GM13977 (cell line): ENCODE measurements at regions not wholly inside any gene's neighbourhood (a gene's known extent, or its start where the extent isn't known, plus 50 kb on each side); places are given as distances from the start of the nearest gene placed in this dataset.

Experiments used
- DNase-seq: peaks from one replicate; pipeline ENCODE4 v3.0.0; 2012; ENCODE audit warnings: low spot score
- CTCF ChIP-seq: IDR thresholded peaks from 2 replicates; pipeline ENCODE4 v1.5.1; 2012; ENCODE audit warnings: mild to moderate bottlenecking, control low read depth; ENCODE audit not compliant: insufficient read depth; ENCODE audit errors: extremely low read depth, missing control alignments
- in situ Hi-C: fragments of 300-500 bp; cut with MboI; formaldehyde crosslinking; loops from one replicate; pipeline ENCODE4 v1.12.0; 2022; ENCODE audit warnings: low sequenced_read_pairs, low pct_unique_long_range_greater_than_20kb, mixed read lengths, inconsistent platforms; ENCODE audit not compliant: unreplicated experiment

GRCh38 chr10:47082055-47082784, 171.0 kb downstream of the PTPN20 start:
- in situ Hi-C loops: no loop called here
- no peak for DNase-seq
- no peak for TF ChIP-seq CTCF

- TF ChIP-seq CTCF: no peak
- in situ Hi-C loops: no loop called here
- DNase-seq: no peak
Observed at GRCh38 chr10:47087667-47088066, 176.4 kb downstream of the PTPN20 start.

GRCh38 chr10:47088656-47089354, 177.6 kb downstream of the PTPN20 start:
- in situ Hi-C loops: no loop called here
- no peak for TF ChIP-seq CTCF
- DNase-seq: no peak

GRCh38 chr10:47090042-47090441, 178.8 kb downstream of the PTPN20 start:
- in situ Hi-C loops: no loop called here
- DNase-seq: no peak
- TF ChIP-seq CTCF: no peak

- no peak for TF ChIP-seq CTCF
- in situ Hi-C loops: no loop called here
- DNase-seq: no peak
Observed at GRCh38 chr10:47090903-47091302, 179.7 kb downstream of the PTPN20 start.

- TF ChIP-seq CTCF: no peak
- DNase-seq: no peak
- in situ Hi-C loops: no loop called here
Observed at GRCh38 chr10:47091421-47091820, 180.2 kb downstream of the PTPN20 start.
